ENCODE measurements at regions not wholly inside any gene's neighbourhood (a gene's known extent, or its start where the extent isn't known, plus 50 kb on each side); places are given as distances from the start of the nearest gene placed in this dataset.
A peak's percentile ranks its signal among the peaks of the same experiment; 100 is the strongest.

DNA sequence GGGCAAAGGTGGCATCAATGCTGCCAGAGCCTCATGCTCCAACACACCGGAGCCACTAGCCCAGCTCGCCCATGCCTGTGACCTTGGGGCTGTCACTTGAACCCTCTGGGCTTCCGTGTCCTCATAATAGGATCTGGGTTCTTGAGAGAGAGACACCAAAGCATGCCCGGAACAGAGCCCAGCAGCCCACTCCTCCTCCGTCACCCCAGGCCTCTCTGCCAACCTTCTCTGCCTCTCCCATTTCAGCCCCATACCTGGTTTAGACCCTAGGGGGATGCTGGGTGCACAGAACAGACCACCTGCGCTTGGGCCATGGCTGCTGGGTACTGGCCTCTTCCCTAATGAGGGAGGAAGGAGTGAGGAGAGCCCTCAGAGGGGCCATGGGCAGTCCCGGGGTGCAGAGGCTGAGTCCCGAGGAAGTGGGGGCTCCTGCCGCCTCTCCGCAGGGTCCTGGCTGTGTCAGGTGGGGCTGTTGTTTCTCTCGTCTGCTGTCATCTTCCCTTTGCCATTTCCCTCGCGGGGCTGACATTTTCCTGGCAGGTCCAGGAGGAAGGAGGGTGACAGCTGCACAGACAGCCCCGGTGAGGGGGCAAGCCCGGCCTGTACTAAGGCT, 172.4 kb upstream of the RTL1 start:
- DNase-seq: peak; percentile 9
- H3K27ac Mint-ChIP-seq: no peak overlapping the region
- no peak overlapping the region for H3K4me3 Mint-ChIP-seq
- no peaks in the 10 kb centered on the region for H3K9me3 Mint-ChIP-seq
- no peaks in the 10 kb centered on the region for H3K36me3 Mint-ChIP-seq
- H3K27me3 Mint-ChIP-seq: peaks cover 50% of the 10 kb centered on the region
- CTCF ChIA-PET: no interaction called here
- H3K4me1 Mint-ChIP-seq: no peaks in the 10 kb centered on the region

DNA sequence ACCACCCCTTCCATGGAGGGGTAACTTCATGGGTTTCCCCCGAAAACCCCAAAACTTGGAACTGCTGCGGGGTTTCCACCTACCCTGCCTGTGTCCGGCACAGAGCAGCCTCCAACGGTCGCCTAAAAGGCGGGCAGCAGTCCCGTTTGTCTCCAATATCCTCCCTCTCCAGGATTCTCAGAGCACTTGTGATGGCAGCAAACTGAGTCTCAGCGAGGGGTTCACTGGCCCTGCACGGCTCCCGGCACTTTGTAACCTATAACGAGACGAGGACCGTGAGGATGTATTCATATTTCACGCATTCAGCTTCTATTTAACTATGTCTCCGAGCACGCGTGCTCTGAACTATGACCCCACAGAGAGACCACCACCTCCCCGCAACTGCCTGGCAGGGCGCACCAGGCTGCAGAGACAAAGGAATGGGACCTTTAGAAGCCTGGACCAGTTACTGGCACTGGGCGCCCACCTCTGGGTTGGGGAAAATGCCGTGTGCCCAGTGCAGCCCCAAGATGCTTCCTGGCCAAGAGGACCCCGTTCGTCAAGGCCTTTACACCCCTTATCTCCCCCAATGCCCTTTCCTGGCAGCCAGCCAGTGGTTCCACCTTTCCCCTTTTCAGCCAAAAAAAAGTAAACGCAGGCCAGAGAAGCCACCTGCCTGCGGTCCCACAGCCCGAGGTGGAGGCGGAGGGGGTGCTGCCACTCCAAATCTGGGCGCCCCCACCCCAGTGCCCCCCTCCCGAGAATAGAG, 173.1 kb upstream of the RTL1 start:
- Mint-ChIP-seq H3K27me3 (peaks cover 50% of the 10 kb centered on the region), H3K4me3 (no peak overlapping the region), H3K9me3 (no peaks in the 10 kb centered on the region), H3K27ac (no peak overlapping the region), H3K36me3 (no peaks in the 10 kb centered on the region), H3K4me1 (no peaks in the 10 kb centered on the region)
- peak; percentile 7 for DNase-seq
- CTCF ChIA-PET: no interaction called here

DNA sequence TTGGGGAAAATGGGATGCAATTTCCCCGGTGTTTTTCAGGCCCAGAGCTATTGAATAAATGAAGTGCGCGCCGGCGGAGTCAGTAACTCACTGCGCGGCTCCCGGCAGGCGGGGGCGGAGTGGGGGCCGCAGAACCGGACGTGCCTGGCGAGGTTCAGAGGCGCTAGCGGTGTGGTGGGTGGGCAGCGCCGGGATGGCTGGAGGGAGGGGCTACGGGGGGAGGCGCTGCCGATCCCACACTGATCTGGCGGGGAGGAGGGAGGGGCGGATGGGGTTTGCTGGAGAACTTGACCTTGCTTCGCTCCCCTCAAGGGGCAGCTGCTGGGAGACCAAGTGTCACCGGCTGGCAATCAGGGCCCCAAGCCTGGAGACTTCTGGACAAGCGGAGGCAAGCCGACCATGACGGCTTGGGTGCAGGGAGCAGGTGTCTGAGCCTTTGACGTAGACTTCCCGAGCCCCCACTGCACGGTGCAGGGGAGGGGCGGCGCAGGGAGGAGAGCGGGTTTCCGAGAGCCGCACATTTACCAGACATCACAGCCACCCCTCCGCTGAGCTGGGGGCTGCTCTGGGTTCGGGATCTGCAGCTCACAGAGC, 174.1 kb upstream of the RTL1 start:
- Mint-ChIP-seq H3K36me3 (no peaks in the 10 kb centered on the region), H3K4me1 (no peaks in the 10 kb centered on the region), H3K4me3 (no peak overlapping the region), H3K27me3 (peaks cover 50% of the 10 kb centered on the region), H3K9me3 (no peaks in the 10 kb centered on the region), H3K27ac (no peak overlapping the region)
- DNase-seq: peak; percentile 19
- CTCF ChIA-PET: no interaction called here

DNA sequence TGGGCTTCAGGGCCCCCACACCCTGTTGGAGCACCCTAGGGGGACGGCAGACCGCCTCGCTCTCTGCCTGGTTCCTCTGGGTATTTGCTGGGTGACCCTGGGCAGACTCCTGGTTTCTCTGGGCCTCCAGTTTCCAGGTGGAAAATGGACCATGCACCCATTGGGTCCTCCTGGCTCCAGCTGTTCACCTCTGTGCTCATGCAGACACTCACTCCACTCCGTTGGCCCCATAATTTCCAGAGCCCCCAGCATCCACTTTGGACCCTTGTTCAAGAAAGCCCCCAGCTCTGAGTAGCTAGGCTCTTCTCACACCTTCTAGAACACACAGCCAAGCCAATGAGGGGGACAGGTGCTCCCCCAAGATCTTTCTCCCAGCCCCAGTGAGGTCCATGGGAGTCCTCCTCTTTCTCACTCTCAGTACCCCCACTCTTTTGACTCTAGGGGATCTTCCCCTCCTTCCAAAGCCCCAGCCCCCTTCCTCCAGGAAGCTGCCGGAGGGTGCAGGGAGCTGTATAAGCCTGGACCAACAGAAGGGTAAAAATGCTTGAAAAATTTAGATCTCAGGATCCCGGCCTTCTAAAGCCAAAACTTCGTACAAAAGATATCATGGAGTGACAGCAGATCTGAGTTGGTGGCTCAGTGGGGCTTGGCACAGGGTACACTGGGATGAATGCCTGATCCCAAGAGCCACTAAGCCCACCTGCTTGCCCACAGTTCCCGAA, 174.8 kb upstream of the RTL1 start:
- H3K27me3 Mint-ChIP-seq: peaks cover 50% of the 10 kb centered on the region
- no peaks in the 10 kb centered on the region for H3K4me1 Mint-ChIP-seq
- no peak overlapping the region for H3K27ac Mint-ChIP-seq
- no peaks in the 10 kb centered on the region for H3K9me3 Mint-ChIP-seq
- H3K36me3 Mint-ChIP-seq: no peaks in the 10 kb centered on the region
- peak; percentile 3 for DNase-seq
- H3K4me3 Mint-ChIP-seq: no peak overlapping the region
- CTCF ChIA-PET: interaction anchor here (0.5 to 0.6 kb wide), 2 partner anchors 18 to 601 kb away, joined by 3 read pairs; no protein-coding TSS in a partner anchor

DNA sequence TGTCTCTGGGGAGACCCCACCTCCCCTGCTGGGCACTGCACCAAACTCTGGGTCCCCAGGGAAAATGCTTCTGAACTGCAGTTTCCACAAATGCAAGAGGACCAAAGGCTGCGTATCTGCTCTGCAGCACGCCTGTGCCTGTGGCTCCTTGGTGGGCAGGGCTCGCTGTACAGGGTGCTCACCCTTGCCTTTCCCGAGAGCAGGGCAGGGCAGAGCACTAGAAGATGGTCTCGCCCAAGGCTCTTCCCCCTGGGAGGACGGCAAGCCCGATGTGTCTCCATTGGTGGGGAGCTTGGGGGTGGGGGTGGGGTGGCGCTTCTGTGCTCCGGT, 175.3 kb upstream of the RTL1 start:
- Mint-ChIP-seq H3K36me3 (no peaks in the 10 kb centered on the region), H3K4me1 (no peaks in the 10 kb centered on the region), H3K4me3 (no peak overlapping the region), H3K27ac (no peak overlapping the region), H3K9me3 (no peaks in the 10 kb centered on the region), H3K27me3 (peaks cover 50% of the 10 kb centered on the region)
- CTCF ChIA-PET: interaction anchor here (0.6 kb wide), 1 partner anchor 601 kb away, joined by 3 read pairs; no protein-coding TSS in a partner anchor
- peak; percentile 7 for DNase-seq

DNA sequence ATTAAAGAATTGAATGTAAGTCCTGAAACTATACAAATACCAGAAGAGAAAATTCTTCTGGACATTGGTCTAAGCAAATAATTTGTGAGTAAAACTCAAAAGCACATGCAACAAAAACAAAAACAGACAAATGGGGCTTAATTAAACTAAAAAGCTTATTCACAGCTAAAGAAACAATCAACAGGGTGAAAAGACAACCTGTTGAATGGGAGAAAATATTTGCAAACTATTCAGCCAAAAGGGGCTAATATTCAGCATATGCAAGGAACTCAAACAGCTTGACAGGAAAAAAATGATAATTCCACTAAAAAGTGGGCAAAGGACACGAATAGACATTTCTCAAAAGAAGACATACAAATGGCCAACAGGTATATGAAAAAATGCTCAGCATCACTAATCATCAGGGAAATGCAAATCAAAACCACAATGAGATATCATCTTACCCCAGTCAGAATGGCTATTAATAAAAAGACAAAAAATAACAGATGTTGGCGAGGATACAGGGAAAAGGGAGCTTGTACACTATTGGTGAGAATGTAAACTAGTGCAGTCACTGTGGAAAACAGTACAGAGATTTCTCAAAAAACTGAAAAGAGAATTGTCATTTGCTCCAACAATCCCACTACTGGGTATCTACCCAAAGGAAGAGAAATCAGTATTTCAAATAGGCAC, 177.5 kb upstream of the RTL1 start:
- H3K27me3 Mint-ChIP-seq: peaks cover 37% of the 10 kb centered on the region
- H3K36me3 Mint-ChIP-seq: no peaks in the 10 kb centered on the region
- no peaks in the 10 kb centered on the region for H3K4me1 Mint-ChIP-seq
- no peak for DNase-seq
- H3K27ac Mint-ChIP-seq: no peak overlapping the region
- no peak overlapping the region for H3K4me3 Mint-ChIP-seq
- H3K9me3 Mint-ChIP-seq: no peaks in the 10 kb centered on the region
- CTCF ChIA-PET: no interaction called here

DNA sequence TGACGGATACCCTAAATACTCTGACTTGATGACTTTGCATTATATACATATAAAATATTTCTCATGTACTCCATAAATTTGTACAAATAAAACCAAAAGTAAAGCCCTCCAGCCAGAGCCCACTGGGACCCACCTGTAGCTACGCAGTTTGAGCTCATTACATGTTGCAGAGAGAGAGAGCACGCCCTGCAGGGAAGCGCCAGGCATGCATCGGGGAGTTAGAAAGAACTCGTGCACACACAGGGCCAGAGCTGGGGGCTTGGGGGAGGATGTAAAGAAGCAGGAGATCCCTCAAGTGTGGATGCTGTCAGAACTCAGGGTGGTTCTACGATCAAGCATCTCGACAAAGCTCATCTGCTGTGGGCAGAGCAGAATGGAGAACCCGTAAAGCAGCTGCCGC, 178.5 kb upstream of the RTL1 start:
- CTCF ChIA-PET: no interaction called here
- H3K9me3 Mint-ChIP-seq: no peaks in the 10 kb centered on the region
- DNase-seq: no peak
- H3K4me1 Mint-ChIP-seq: no peaks in the 10 kb centered on the region
- no peak overlapping the region for H3K4me3 Mint-ChIP-seq
- no peak overlapping the region for H3K27ac Mint-ChIP-seq
- peaks cover 27% of the 10 kb centered on the region for H3K27me3 Mint-ChIP-seq
- no peaks in the 10 kb centered on the region for H3K36me3 Mint-ChIP-seq

DNA sequence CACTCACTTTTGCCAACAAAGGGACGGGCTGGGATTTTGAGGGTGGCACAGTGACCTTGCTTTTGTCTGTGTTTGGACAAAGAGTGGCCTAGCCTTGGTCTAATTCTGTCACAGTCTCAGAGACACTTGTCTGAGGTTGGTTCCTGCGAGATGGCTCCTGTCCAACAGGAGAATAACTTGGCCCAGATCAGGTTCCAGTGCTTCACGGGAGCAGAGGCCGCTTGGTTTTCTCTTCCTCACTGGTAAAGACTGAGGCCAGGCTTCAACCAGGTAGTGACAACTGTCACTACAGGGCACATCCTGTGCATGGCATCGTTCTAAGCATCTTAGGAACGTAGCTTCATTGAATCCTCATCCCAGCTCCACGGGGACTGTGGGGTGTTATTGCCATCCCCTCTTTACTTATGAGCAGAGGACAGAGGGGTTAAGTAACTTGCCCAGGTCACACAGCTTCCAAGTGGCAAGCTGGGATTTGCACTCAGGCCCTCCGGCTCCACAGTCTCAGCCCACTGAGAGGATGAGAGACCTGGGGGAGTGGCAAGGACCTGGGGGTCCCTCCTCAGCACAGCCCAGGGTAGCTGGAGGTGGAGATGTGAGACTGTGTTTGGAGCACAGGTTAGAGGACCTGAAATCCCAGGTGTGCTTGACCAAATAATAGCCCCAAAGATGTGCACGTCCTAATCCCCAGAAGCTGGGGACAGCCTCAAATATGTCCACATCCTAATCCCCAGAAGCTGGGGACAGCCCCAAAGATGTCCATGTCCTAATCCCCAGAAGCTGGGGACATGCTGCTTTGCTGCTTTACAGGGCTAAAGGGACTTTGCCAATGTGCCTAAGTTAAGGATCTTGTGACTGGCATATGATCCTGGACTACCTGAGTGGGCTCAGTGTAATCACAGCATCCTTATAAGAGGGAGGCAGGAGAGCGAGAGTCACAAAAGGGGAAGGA, 179.2 kb upstream of the RTL1 start:
- DNase-seq: peak; percentile 13
- H3K4me1 Mint-ChIP-seq: no peaks in the 10 kb centered on the region
- peaks cover 20% of the 10 kb centered on the region for H3K27me3 Mint-ChIP-seq
- H3K36me3 Mint-ChIP-seq: no peaks in the 10 kb centered on the region
- CTCF ChIA-PET: no interaction called here
- H3K4me3 Mint-ChIP-seq: no peak overlapping the region
- no peak overlapping the region for H3K27ac Mint-ChIP-seq
- no peaks in the 10 kb centered on the region for H3K9me3 Mint-ChIP-seq

DNA sequence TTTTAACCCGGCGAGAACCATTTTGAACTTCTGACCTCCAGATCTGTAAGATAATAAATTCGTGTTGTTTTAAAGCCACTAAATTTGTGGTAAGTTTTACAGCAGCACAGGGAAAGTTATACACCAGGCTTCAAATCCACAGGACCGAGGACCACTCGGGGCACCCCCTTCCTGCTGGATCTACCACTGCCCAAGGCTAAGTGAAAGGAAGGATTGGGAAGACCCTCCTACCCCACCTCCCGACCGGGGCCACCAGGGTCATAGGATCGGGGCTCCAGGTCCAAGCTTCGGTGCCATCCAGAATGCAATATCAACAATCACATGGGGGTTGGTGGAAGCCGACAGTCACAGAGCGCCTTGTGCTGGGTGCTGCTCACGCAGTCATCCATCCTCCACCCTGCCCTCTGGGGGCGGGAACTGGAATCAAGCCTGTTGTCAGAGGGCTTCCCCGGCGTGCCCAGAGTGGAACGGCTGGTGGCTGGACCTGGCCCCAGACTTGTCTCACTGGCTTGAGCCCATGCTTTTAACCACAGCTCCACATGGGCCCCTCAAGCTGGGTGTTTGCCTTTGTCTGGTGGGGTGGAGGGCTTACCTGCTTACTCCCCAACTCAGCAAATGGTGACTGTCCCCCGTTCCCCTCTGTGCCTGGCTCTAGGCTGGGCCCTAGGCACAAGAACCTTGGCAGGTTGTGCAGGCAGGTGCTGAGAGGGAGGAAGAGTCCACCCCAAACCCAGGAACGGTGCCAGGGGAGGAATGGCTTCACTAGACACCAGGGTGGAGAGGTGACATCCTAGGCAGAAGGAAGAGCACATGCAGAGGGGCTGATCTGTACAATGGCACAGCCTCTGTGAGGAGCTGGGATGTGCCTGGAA, 180.3 kb upstream of the RTL1 start:
- CTCF ChIA-PET: no interaction called here
- Mint-ChIP-seq H3K9me3 (no peaks in the 10 kb centered on the region), H3K36me3 (no peaks in the 10 kb centered on the region), H3K4me3 (no peak overlapping the region), H3K27me3 (peaks cover 10% of the 10 kb centered on the region), H3K4me1 (no peaks in the 10 kb centered on the region), H3K27ac (no peak overlapping the region)
- peak; percentile 19 for DNase-seq

DNA sequence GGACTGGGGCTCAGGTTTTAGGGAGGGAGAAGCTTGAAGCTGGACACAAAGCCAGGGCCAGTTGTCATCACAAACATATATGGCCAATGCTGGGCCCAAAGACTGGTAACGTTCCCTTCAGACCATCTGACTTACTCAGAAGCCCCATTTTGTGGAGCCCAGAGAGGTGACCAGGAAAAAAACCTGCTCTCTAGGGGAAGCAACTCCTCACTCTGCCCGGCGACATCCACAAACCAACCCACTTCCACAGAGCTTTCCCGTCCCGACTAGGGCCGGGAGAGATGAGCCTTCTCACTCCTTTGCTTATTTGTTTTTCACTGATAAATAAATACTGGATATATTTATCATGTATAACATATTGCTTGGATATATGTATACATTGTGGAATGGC, 180.9 kb upstream of the RTL1 start:
- Mint-ChIP-seq H3K27me3 (peaks cover 5% of the 10 kb centered on the region), H3K36me3 (no peaks in the 10 kb centered on the region), H3K27ac (no peak overlapping the region), H3K4me1 (no peaks in the 10 kb centered on the region), H3K4me3 (no peak overlapping the region), H3K9me3 (no peaks in the 10 kb centered on the region)
- CTCF ChIA-PET: no interaction called here
- DNase-seq: peak; percentile 10

DNA sequence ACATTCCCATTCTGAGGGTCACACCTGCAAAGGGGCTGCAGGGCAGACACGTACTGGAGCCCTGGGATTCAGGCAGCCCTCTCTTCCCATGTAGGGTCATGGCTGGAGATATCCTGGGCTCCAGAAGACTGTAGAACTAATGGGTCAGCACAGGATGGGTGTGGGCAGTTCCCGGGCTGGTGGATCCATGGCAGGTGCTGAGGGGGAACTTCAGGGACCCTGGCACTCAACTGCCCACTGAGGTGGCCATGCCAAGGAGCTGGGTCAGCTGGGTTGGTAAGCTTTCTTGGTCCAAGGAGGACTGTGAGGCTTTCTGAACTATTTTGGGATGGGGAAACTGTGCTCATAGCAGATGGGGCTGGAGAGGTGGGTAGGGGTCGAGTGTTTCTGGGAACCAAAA, 183.4 kb upstream of the RTL1 start:
- Mint-ChIP-seq H3K4me1 (no peaks in the 10 kb centered on the region), H3K36me3 (no peaks in the 10 kb centered on the region), H3K27ac (no peak overlapping the region), H3K9me3 (no peaks in the 10 kb centered on the region), H3K27me3 (no peaks in the 10 kb centered on the region), H3K4me3 (no peak overlapping the region)
- CTCF ChIA-PET: no interaction called here
- no peak for DNase-seq

DNA sequence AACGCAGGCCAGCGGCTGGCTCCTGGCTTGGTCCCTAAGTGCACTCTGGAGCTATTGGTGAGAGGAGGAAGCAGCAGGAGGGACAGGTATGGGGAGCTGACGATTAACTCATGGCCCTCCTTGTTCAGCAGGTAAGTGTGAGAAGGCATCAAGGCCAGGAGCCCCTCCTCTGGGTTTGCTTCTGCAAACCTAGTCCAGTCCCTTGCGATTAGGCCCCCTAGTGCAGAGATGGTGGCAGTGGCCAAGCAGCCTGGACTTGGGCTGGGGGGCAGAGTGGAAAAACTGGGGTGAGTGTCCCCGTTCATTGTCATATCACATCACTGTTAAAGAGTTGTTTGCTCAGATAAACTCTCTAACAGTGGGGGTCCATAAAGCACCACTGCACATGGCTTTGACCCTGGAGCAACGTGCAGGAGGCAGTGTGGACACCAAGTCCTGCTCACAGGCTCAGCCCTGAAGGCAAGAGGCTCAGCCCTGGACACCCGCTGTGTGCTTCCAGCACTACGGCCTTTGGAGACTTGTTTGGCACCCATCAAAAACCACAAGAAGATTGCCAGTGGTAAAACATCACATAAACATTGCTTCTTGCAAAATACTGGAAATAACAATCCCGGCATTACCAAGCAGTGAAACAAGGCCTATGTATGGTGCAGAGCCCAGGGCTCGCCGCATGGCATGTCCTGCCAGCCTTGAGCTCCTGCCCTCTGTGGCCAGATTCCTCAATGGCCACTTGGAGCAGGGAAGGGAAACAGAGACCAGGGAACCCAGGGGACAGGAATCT, 184.3 kb upstream of the RTL1 start:
- no peaks in the 10 kb centered on the region for H3K9me3 Mint-ChIP-seq

More for the DNA sequence above, 184.3 kb upstream of the RTL1 start:
- Mint-ChIP-seq H3K27me3 (no peaks in the 10 kb centered on the region), H3K4me3 (no peak overlapping the region), H3K4me1 (no peaks in the 10 kb centered on the region), H3K27ac (no peak overlapping the region), H3K36me3 (no peaks in the 10 kb centered on the region)
- CTCF ChIA-PET: no interaction called here
- no peak for DNase-seq
